ENCODE measurements at regions not wholly inside any gene's neighbourhood (a gene's known extent, or its start where the extent isn't known, plus 50 kb on each side); places are given as distances from the start of the nearest gene placed in this dataset.
A peak's percentile ranks its signal among the peaks of the same experiment; 100 is the strongest.

GRCh38 chr21:28794371-28794851 is 198.3 kb downstream of the LTN1 start:
- intact Hi-C loops (cut with DNase I) = no loop called here
- WGBS, 3 donors = 54 to 62% (median 61%) methylated on average over 2 of the region's 2 CpGs

GRCh38 chr21:28793043-28793442 is 199.6 kb downstream of the LTN1 start:
- no peaks in the 10 kb centered on the region for H3K9me3 ChIP-seq
- DNase-seq (no peak), ATAC-seq (no peak)
- 34 to 77% (median 58%) methylated on average over 2 of the region's 2 CpGs for WGBS, 3 donors
- peak; percentile 18 for TF ChIP-seq CTCF (IDR thresholded peaks at IDR 0.05)
- H3K4me3 ChIP-seq = no peak overlapping the region
- H3K27ac ChIP-seq = no peak overlapping the region
- no peaks in the 10 kb centered on the region for H3K4me1 ChIP-seq
- H3K36me3 ChIP-seq (ENCODE audit: insufficient read depth in 1 of 2, low read depth in 1 of 2) = no peaks in the 10 kb centered on the region
- H3K27me3 ChIP-seq (ENCODE audit: insufficient read depth in 3 of 3, low read length in 2 of 3) = no peaks in the 10 kb centered on the region
- intact Hi-C loops (cut with DNase I) = no loop called here

More at GRCh38 chr21:28794371-28794851, 198.3 kb downstream of the LTN1 start:
- TF ChIP-seq CTCF (IDR thresholded peaks at IDR 0.05) = no peak
- H3K27me3 ChIP-seq (ENCODE audit: insufficient read depth in 3 of 3, low read length in 2 of 3) = no peaks in the 10 kb centered on the region
- H3K36me3 ChIP-seq (ENCODE audit: insufficient read depth in 1 of 2, low read depth in 1 of 2) = no peaks in the 10 kb centered on the region
- DNase-seq (no peak), ATAC-seq (no peak)
- no peak overlapping the region for H3K27ac ChIP-seq
- H3K4me3 ChIP-seq = no peak overlapping the region
- H3K4me1 ChIP-seq = peaks cover 5% of the 10 kb centered on the region
- H3K9me3 ChIP-seq = no peaks in the 10 kb centered on the region

- DNase-seq (no peak), ATAC-seq (no peak)
- no peaks in the 10 kb centered on the region for H3K4me1 ChIP-seq
- H3K27ac ChIP-seq = no peak overlapping the region
- no peak for TF ChIP-seq CTCF (IDR thresholded peaks at IDR 0.05)
- 88 to 95% (median 88%) methylated on average over 4 of the region's 4 CpGs for WGBS, 3 donors
- H3K9me3 ChIP-seq = no peaks in the 10 kb centered on the region
- no peaks in the 10 kb centered on the region for H3K27me3 ChIP-seq (ENCODE audit: insufficient read depth in 3 of 3, low read length in 2 of 3)
- H3K36me3 ChIP-seq (ENCODE audit: insufficient read depth in 1 of 2, low read depth in 1 of 2) = no peaks in the 10 kb centered on the region
- intact Hi-C loops (cut with DNase I) = no loop called here
- no peak overlapping the region for H3K4me3 ChIP-seq
Observed at GRCh38 chr21:28791595-28792282, 200.9 kb downstream of the LTN1 start.

- no peak overlapping the region for H3K27ac ChIP-seq
- H3K9me3 ChIP-seq = no peaks in the 10 kb centered on the region
- no peaks in the 10 kb centered on the region for H3K27me3 ChIP-seq (ENCODE audit: insufficient read depth in 3 of 3, low read length in 2 of 3)
- no peaks in the 10 kb centered on the region for H3K4me1 ChIP-seq
- WGBS, 3 donors = 62 to 75% (median 63%) methylated on average over 3 of the region's 3 CpGs
- intact Hi-C loops (cut with DNase I) = no loop called here
- ATAC-seq (no peak), DNase-seq (no peak)
- TF ChIP-seq CTCF (IDR thresholded peaks at IDR 0.05) = no peak
- no peaks in the 10 kb centered on the region for H3K36me3 ChIP-seq (ENCODE audit: insufficient read depth in 1 of 2, low read depth in 1 of 2)
- no peak overlapping the region for H3K4me3 ChIP-seq
Observed at GRCh38 chr21:28790335-28790734, 202.3 kb downstream of the LTN1 start.

- no peaks in the 10 kb centered on the region for H3K27me3 ChIP-seq (ENCODE audit: insufficient read depth in 3 of 3, low read length in 2 of 3)
- no peaks in the 10 kb centered on the region for H3K36me3 ChIP-seq (ENCODE audit: insufficient read depth in 1 of 2, low read depth in 1 of 2)
- no peaks in the 10 kb centered on the region for H3K9me3 ChIP-seq
- DNase-seq (no peak), ATAC-seq (no peak)
- no peaks in the 10 kb centered on the region for H3K4me1 ChIP-seq
- no peak overlapping the region for H3K27ac ChIP-seq
- 57 to 82% (median 74%) methylated on average over 3 of the region's 3 CpGs for WGBS, 3 donors
- no peak overlapping the region for H3K4me3 ChIP-seq
- TF ChIP-seq CTCF (IDR thresholded peaks at IDR 0.05) = no peak
- intact Hi-C loops (cut with DNase I) = no loop called here
Observed at GRCh38 chr21:28789523-28789922, 203.2 kb downstream of the LTN1 start.

Data from psoas muscle (tissue), 7 donors.